ENCODE measurements at regions not wholly inside any gene's neighbourhood (a gene's known extent, or its start where the extent isn't known, plus 50 kb on each side); places are given as distances from the start of the nearest gene placed in this dataset.

GRCh38 chr7:52030722-52031121 lies 714.1 kb upstream of the COBL start (continued):
- TF ChIP-seq BRCA1 (IDR thresholded peaks at IDR 0.05; ENCODE audit: low read depth, low read length) (no peak), SIX5 (IDR thresholded peaks at IDR 0.05; ENCODE audit: low read depth, low read length) (no peak), SIRT6 (IDR thresholded peaks at IDR 0.05; ENCODE audit: low read length) (no peak), CREB1 (IDR thresholded peaks at IDR 0.05) (no peak), PHF8 (conservative IDR thresholded peaks at IDR 0.05; ENCODE audit: low read depth, low read length) (no peak)
- TF ChIP-seq, protein P1, sequence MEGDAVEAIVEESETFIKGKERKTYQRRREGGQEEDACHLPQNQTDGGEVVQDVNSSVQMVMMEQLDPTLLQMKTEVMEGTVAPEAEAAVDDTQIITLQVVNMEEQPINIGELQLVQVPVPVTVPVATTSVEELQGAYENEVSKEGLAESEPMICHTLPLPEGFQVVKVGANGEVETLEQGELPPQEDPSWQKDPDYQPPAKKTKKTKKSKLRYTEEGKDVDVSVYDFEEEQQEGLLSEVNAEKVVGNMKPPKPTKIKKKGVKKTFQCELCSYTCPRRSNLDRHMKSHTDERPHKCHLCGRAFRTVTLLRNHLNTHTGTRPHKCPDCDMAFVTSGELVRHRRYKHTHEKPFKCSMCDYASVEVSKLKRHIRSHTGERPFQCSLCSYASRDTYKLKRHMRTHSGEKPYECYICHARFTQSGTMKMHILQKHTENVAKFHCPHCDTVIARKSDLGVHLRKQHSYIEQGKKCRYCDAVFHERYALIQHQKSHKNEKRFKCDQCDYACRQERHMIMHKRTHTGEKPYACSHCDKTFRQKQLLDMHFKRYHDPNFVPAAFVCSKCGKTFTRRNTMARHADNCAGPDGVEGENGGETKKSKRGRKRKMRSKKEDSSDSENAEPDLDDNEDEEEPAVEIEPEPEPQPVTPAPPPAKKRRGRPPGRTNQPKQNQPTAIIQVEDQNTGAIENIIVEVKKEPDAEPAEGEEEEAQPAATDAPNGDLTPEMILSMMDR (IDR thresholded peaks at IDR 0.05; ENCODE audit: control extremely low read depth in 1 of 3, insufficient read depth in 1 of 3, low read depth in 1 of 3, low read length in 3 of 3), result no peak

All from H1 (cell line).